NCI-H524 (cell line): ENCODE measurements at regions not wholly inside any gene's neighbourhood (a gene's known extent, or its start where the extent isn't known, plus 50 kb on each side); places are given as distances from the start of the nearest gene placed in this dataset.
A peak's percentile ranks its signal among the peaks of the same experiment; 100 is the strongest.

Experiments used
- DNase-seq, 2 experiments: peaks; one replicate each; lab custom pipeline; 2025; lab: John Stamatoyannopoulos, UW

GRCh38 chr3:109532257-109533216 lies 195.2 kb upstream of the DPPA4 start:
- DNase-seq: peak; percentile 71 to 84

- no peak for DNase-seq
Measured at GRCh38 chr3:109545746-109546145, 208.4 kb upstream of the DPPA4 start.

DNA sequence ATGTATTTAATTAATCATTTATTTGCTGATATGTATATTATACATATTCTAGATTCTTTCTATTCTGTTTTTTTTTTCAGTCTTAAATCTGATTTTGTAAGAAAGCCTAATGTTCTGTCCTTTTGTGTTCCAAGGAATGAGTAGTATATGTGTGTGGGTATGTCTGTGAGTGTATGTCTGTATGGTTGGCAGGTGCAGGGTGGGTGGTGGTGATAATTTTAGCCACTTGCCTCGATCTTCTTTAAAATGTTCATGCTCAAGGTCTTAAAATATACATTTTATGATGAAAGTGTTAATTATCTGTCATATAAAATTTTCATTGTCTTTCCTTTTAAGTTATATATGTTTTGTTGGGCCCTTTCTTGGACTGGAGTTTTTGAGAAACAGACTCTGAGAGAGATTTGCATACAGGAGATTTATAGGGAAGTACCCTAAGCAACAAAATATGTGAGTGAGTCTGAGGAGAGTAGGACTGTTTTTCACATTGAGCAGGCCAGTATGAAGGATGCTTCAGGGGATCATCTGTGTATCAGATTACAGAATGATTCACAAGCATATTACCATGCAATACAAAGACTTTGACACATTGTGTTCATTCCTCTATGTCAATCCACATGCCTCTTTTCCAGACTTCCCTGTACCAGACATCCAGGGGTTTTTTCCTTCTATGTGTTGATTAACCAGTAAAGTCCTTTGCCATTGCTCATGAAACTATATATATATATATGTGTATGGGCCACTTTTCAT lies 211.0 kb upstream of the DPPA4 start:
- peak; percentile 53 to 88 for DNase-seq

DNA sequence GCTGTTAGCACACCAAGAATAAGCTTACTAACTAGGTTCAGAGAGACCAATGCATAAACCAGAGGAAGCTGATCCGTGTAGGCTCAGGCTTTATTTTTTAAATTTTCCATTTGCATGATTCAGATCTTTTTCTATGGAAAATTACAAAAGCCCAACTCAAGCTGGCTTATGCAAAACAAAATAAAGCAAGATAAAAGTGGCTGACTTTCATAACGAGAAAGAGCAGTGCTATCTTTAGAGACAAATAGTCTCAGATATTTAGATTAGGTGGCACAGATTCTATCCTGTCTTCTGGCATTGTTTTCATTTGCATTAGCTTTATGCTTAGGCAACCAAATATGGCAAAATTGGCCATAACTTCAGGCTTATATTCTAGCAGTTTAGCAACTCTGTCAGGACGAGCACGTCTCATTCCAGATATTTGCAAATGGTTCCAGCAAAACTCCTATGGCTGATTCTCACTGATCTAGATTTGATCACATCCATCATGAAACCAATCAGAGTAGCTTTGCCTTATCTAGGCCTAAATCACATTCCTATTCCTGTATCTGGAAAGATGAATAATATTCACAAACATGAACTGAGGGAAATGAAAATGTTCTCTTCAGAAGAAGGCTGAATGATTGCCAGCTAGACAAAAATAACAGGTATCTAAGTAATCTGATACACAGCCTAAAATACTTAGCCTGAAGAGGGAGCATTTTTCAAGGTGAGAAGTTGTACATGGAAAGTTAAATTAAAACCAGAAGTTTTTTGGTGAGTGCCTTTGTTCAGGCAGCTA lies 216.4 kb upstream of the DPPA4 start:
- DNase-seq: peak in 1 of 2 experiments; percentile 5

DNA sequence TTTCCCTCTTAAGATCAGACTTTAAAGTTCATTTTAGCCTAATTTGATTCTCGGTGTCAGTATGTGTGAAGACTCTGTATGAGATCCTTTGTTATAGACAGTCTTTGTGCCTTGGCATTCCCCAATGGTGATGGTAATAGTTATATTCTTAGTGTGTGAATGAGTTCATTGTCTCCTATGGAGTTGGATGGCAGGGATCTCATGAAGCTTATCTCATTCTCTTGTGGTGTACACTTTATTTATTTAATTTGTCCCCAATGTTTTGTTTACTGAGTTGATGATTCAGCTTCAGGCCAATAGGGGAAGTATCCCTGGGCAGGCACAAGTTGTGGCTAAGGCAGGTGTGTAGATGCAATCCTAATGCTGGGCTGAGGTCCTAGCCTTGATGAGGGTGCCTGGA lies 222.0 kb upstream of the DPPA4 start:
- no peak for DNase-seq

DNA sequence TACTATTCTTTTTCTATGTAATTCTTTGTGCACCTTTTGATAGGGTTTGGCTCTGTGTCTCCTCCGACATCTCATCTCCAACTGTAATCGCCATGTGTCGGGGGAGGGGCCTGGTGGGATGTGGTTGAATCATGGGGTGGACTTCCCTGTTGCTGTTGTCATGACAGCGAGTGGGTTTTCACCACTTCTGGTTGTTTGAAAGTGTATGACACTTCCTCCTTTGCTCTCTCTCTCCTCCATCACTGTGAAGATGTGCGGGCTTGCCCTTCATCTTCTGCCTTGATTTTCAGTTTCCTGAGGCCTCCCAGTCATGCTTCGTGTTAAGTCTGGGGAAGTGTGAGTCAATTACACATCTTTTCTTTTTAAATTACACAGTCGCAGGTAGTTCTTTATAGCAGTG lies 225.8 kb upstream of the DPPA4 start:
- DNase-seq: no peak

GRCh38 chr3:109569135-109569846 lies 231.9 kb upstream of the DPPA4 start:
- DNase-seq: no peak

DNA sequence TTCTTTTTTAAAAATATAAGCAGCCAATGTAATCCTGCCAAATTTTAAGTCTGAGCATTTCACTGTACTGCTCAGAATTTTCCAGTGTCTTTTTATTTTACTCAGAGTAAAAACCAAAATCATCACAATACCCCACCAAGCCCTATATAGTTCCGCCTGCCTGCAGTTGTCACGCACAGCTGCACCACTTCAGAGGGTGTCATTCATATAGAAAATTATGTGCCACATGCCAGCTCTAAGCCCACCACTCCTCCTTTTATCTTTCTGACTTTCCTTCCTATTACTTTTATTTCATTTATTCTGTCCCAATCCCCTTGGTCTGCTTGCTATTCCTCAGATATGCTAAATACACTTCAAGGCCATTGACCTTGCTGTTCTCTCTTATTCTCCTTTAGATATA lies 233.1 kb upstream of the DPPA4 start:
- DNase-seq: peak in 1 of 2 experiments; percentile 4

- no peak for DNase-seq
Measured at GRCh38 chr3:109572301-109572700, 235.0 kb upstream of the DPPA4 start.

GRCh38 chr3:109596991-109597390 lies 259.6 kb upstream of the DPPA4 start:
- DNase-seq: no peak

DNA sequence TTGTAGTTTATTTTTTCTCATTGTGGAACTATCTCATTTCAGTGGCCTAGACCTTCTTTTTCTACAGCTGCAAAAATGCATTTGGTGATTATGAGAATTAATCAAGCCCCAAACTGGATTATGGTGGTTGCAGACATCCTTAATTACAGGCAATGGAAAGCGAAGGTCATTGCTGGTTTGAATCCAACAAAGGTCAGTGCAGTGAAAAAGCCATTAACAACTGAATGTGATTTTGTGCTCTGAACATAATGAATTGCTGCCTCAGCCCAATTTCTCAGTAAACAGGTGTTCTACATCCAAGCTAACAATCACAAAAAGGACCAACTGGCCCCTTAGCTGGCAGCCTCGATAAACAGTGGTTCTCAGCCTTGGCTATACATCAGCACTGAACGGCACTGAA lies 260.1 kb upstream of the DPPA4 start:
- no peak for DNase-seq

DNA sequence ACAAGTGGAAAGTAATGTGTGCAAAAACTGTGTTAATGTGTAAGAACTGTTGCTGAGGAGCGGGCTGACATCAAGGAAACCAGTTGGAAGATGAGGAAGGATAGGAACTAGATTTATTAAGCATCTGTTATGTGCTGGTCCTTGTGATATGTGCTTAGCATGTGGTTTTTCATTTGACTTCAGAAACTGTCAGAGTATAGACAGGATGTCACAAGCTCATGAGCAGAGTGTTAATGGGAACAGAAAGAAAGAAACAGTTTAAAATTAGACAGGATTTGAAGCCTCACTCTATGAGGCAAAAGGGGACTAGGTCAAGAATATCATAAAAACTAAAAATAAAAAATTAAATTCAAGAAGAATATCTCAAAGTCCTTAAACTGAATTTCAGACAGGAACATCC lies 270.6 kb upstream of the DPPA4 start:
- no peak for DNase-seq

DNA sequence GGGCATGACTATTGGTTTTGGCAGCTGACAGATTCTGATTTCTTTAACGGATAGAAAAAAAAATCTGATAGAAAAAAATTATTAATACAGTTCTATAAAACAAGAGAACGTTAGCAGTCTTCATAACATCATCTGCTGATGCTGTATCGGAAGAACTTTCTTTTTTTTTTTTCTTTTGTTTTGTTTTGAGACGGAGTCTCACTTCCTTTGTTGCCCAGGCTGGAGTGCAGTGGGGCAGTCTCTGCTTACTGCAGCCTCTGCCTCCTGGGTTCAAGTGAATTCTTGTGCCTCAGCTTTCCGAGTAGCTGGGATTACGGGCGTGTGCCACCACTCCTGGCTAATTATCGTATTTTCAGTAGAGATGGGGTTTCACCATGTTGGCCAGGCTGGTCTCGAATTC lies 271.2 kb upstream of the DPPA4 start:
- no peak for DNase-seq

GRCh38 chr3:109618766-109619378 lies 281.5 kb upstream of the DPPA4 start:
- DNase-seq: no peak

DNA sequence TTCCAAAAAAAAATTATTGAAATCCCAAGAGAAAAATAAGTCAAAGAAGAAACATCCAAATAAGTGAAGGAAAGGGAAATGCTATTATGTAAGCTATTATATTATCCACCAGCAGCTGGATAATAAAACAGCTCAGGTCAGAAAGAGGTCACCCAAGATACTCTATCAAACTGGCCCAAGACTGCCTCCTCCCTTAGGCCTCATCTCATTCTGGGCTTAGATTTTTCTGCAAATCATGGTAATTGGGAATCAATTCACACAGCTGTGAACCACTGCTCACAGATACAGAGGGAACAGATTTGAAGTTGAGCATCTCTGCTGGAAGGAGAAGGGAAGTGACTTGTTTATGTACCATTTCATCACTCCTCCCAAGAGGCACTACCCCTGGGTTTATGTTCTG lies 294.6 kb upstream of the DPPA4 start:
- no peak for DNase-seq

GRCh38 chr3:109640146-109640652 lies 302.9 kb upstream of the DPPA4 start:
- no peak for DNase-seq

DNA sequence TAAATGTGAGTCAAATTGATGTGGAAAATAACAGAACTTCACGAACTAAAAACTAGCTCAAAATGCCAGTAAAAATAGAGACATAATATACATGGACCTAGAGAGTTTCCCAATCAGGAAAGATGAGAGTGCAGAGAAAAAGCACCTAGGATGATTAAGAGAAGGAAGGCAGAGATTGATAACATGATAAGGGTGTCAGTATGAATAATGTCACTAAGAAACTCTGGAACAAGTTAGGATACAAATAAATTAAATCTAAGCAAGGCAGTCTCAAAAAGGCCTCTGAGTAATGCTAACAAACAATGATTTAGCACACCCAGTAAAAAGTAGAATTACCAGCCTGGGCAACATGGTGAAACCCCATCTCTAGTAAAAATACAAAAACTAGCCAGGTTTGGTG lies 304.7 kb upstream of the DPPA4 start:
- DNase-seq: no peak

DNA sequence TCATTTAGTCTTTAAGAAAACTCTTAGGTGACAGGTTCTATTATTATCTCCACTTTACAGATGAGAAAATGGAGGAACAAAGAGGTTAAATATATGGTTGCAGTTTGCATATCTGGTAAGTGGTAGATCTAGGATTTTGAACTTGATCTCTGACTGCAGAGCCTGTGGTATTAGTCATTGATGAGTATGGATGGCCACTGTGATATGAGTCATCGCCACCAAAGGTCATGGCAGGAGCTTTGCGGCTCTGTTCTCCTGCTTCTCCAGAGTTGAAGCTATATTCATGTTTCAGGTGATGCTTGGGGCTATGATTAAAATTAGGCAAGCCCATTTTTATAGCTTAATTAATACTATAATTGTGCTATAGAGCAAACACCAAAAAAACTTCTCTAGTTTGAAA lies 306.2 kb upstream of the DPPA4 start:
- DNase-seq: peak in 1 of 2 experiments; percentile 6

DNA sequence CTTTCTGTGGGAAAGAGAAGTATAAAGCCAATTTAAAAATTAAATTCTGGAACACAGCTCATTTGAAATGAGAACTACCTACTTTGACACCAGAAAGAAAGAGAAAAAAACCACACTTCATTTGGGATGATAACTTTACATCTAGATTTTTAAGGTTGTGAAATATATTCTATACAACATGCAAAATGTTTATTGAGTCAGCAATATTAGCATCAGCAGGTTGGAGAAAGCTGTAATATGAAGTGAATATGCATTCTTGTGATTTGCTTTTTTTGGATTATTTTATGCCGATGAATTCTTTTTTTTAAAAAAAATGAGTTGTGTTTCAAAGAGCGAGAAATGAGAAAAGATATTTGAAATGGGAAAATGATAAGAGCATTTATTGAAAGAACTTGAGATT lies 307.0 kb upstream of the DPPA4 start:
- no peak for DNase-seq

- no peak for DNase-seq
Measured at GRCh38 chr3:109644746-109645145, 307.4 kb upstream of the DPPA4 start.

DNA sequence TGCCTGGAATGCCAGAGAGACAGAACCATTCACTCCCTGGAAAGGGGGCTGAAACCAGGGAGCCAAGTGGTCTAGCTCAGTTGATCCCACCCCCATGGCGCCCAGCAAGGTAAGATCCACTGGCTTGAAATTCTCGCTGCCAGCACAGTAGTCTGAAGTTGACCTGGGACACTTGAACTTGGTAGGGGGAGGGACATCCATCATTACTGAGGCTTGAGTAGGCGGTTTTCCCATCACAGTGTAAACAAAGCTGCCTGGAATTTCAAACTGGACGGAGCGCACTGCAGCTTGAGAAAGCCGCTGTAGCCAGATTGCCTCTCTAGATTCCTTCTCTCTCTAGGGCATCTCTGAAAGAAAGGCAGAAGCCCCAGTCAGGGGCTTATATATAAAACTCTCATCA lies 310.7 kb upstream of the DPPA4 start:
- DNase-seq: no peak
